C4-2B (cell line): ENCODE measurements at regions not wholly inside any gene's neighbourhood (a gene's known extent, or its start where the extent isn't known, plus 50 kb on each side); places are given as distances from the start of the nearest gene placed in this dataset.

Experiments used
- ZFX ChIP-seq: fragments of 450-650 bp; IDR thresholded peaks from 2 replicates; pipeline ENCODE4 v1.6.1; 2017
- TF ChIP-seq, protein P1 (sequence below): fragments of 450-650 bp; conservative IDR thresholded peaks from 2 replicates; pipeline ENCODE4 v1.5.1; 2017; ENCODE audit warnings: mild to moderate bottlenecking

- TF ChIP-seq, protein P1, sequence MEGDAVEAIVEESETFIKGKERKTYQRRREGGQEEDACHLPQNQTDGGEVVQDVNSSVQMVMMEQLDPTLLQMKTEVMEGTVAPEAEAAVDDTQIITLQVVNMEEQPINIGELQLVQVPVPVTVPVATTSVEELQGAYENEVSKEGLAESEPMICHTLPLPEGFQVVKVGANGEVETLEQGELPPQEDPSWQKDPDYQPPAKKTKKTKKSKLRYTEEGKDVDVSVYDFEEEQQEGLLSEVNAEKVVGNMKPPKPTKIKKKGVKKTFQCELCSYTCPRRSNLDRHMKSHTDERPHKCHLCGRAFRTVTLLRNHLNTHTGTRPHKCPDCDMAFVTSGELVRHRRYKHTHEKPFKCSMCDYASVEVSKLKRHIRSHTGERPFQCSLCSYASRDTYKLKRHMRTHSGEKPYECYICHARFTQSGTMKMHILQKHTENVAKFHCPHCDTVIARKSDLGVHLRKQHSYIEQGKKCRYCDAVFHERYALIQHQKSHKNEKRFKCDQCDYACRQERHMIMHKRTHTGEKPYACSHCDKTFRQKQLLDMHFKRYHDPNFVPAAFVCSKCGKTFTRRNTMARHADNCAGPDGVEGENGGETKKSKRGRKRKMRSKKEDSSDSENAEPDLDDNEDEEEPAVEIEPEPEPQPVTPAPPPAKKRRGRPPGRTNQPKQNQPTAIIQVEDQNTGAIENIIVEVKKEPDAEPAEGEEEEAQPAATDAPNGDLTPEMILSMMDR, result no peak
- TF ChIP-seq ZFX, result no peak
These were observed 65.2 kb downstream of the DMRT2 start for GRCh38 chr9:1115370-1115769.
